ENCODE measurements at regions not wholly inside any gene's neighbourhood (a gene's known extent, or its start where the extent isn't known, plus 50 kb on each side); places are given as distances from the start of the nearest gene placed in this dataset.

DNA sequence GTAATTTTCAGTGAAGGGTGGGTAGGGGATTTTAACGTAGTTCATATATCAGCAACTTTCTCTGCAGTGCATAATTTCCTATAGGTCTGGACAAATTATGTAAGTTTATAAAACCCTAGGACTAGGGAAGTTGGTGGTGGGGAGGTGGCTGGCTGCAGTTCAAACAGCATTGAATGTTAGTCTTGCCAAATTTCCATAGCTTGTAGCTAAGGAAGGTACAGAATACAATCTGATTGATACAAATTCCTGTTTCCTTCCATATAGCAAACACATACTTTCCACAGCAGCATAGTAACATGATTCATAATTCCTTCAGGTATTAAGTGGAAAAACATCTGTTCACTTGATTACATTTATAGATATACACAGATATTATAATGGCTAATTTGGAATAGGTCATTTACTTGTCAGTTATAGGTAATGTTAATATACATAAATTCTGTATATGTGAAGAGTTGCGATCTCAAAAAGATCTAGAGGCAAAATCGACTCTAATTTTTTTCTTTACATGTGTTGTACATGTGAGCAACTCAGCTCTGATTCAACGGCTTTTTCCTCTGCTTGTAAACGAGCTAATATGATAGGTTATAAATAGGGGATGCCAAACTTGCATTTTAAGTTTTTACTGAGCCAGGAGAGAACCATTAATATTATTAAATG is 233.4 kb upstream of the CSNK1A1L start:
- TF ChIP-seq, protein P1, sequence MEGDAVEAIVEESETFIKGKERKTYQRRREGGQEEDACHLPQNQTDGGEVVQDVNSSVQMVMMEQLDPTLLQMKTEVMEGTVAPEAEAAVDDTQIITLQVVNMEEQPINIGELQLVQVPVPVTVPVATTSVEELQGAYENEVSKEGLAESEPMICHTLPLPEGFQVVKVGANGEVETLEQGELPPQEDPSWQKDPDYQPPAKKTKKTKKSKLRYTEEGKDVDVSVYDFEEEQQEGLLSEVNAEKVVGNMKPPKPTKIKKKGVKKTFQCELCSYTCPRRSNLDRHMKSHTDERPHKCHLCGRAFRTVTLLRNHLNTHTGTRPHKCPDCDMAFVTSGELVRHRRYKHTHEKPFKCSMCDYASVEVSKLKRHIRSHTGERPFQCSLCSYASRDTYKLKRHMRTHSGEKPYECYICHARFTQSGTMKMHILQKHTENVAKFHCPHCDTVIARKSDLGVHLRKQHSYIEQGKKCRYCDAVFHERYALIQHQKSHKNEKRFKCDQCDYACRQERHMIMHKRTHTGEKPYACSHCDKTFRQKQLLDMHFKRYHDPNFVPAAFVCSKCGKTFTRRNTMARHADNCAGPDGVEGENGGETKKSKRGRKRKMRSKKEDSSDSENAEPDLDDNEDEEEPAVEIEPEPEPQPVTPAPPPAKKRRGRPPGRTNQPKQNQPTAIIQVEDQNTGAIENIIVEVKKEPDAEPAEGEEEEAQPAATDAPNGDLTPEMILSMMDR (IDR thresholded peaks at IDR 0.05): no peak
- peaks cover 7% of the 10 kb centered on the region for H3K4me1 Mint-ChIP-seq (ENCODE audit: low read depth)
- H3K36me3 Mint-ChIP-seq (ENCODE audit: low read depth): no peaks in the 10 kb centered on the region
- no peaks in the 10 kb centered on the region for H3K9me3 Mint-ChIP-seq (ENCODE audit: low read depth)
- H3K4me3 Mint-ChIP-seq (ENCODE audit: unreplicated experiment): no peak overlapping the region
- no peaks in the 10 kb centered on the region for H3K27me3 Mint-ChIP-seq (ENCODE audit: low read depth)
- H3K27ac Mint-ChIP-seq (ENCODE audit: unreplicated experiment): no peak overlapping the region
- no peak for DNase-seq (ENCODE audit: low spot score)

DNA sequence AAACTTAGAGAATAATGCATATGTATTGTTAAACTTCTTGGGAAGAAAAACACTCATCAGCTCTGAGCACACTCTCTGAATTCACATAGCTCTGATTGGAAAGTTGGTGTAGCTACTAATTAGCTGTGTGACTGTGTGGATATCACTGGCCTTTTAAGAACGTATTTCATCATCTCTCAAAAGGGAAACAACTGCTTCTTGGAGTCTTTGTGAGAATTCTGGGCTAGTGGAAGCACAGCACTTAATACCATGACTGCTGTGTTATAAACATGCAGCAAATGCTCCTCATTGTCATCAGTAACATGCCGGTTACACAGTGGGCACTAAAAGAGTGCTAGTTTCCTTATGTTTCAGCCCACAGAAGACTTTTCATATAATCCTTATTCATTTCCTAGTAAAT is 220.9 kb upstream of the CSNK1A1L start:
- no peaks in the 10 kb centered on the region for H3K27me3 Mint-ChIP-seq (ENCODE audit: low read depth)
- no peak for DNase-seq (ENCODE audit: low spot score)
- no peak overlapping the region for H3K4me3 Mint-ChIP-seq (ENCODE audit: unreplicated experiment)
- TF ChIP-seq, protein P1 (IDR thresholded peaks at IDR 0.05): no peak
- peaks cover 10% of the 10 kb centered on the region for H3K36me3 Mint-ChIP-seq (ENCODE audit: low read depth)
- H3K4me1 Mint-ChIP-seq (ENCODE audit: low read depth): peaks cover 16% of the 10 kb centered on the region
- no peak overlapping the region for H3K27ac Mint-ChIP-seq (ENCODE audit: unreplicated experiment)
- H3K9me3 Mint-ChIP-seq (ENCODE audit: low read depth): peaks cover 13% of the 10 kb centered on the region

DNA sequence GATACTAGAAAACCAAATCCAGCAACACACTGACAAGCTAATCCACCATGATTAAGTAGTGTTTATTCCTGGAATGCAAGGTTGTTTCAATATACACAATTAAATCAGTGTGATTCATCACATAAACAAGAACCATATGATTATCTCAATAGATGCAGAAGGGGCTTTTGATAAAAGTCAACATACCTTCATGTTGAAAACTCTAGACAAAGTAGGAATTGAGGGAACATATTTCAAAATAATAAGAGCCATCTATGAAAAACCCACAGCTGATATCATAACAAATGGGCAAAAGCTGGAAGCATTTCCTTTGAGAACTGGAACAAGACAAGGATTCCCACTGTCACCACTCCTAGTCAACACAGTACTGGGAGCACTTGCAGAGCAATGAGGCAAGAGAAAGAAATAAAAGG is 213.6 kb upstream of the CSNK1A1L start:
- Mint-ChIP-seq H3K27ac (ENCODE audit: unreplicated experiment) (no peak overlapping the region), H3K36me3 (ENCODE audit: low read depth) (peaks cover 21% of the 10 kb centered on the region), H3K27me3 (ENCODE audit: low read depth) (no peaks in the 10 kb centered on the region), H3K9me3 (ENCODE audit: low read depth) (peaks cover 44% of the 10 kb centered on the region), H3K4me3 (ENCODE audit: unreplicated experiment) (no peak overlapping the region), H3K4me1 (ENCODE audit: low read depth) (peaks cover 3% of the 10 kb centered on the region)
- DNase-seq (ENCODE audit: low spot score): no peak
- TF ChIP-seq, protein P1 (IDR thresholded peaks at IDR 0.05): no peak

DNA sequence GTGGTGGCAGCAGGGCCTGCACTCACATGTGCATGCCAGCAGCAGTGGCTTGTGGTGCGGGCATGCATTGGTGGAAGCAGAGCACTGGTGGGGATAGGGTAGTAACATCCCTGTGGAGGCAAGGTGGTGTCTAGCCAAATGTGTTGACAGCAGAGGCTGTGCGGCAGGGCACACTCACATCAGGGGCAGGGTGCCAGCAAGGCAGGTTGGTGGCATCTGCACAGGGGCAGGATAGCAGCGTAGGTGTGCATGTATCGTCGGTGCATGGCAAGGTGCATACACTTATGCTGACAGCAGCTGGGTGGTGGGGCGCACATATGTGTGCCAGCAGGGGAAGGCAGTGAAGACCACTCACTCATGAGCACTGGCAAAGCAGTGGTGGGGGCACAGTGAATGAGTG is 211.5 kb upstream of the CSNK1A1L start:
- H3K27me3 Mint-ChIP-seq (ENCODE audit: low read depth): no peaks in the 10 kb centered on the region
- H3K4me1 Mint-ChIP-seq (ENCODE audit: low read depth): peaks cover 20% of the 10 kb centered on the region
- no peak overlapping the region for H3K27ac Mint-ChIP-seq (ENCODE audit: unreplicated experiment)
- TF ChIP-seq, protein P1 (IDR thresholded peaks at IDR 0.05): no peak
- peaks cover 49% of the 10 kb centered on the region for H3K9me3 Mint-ChIP-seq (ENCODE audit: low read depth)
- peak; percentile 62 for DNase-seq (ENCODE audit: low spot score)
- H3K36me3 Mint-ChIP-seq (ENCODE audit: low read depth): peaks cover 21% of the 10 kb centered on the region
- no peak overlapping the region for H3K4me3 Mint-ChIP-seq (ENCODE audit: unreplicated experiment)

DNA sequence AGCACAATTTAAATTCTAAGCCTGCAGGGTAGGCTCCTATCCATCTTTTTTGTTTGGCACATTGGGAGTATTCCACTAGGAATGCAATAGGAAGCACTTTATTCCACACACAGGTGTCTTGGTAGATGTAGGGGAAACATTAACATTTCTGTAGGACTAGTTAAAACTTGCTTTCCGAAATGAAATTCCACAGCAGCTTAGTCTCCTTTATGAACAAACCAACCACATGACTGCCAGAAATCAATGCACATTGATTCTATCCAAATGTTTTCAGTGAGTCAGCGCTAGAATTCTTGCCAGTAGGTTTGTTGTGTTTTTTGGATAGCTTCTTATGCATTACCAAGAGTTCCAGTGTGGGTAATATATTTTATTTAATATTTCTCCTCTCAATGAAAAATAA is 207.9 kb upstream of the CSNK1A1L start:
- no peaks in the 10 kb centered on the region for H3K27me3 Mint-ChIP-seq (ENCODE audit: low read depth)
- H3K36me3 Mint-ChIP-seq (ENCODE audit: low read depth): peaks cover 19% of the 10 kb centered on the region
- H3K4me1 Mint-ChIP-seq (ENCODE audit: low read depth): peaks cover 34% of the 10 kb centered on the region
- TF ChIP-seq, protein P1 (IDR thresholded peaks at IDR 0.05): no peak
- peak overlapping the region; percentile 17 for H3K27ac Mint-ChIP-seq (ENCODE audit: unreplicated experiment)
- no peak overlapping the region for H3K4me3 Mint-ChIP-seq (ENCODE audit: unreplicated experiment)
- no peak for DNase-seq (ENCODE audit: low spot score)
- H3K9me3 Mint-ChIP-seq (ENCODE audit: low read depth): peaks cover 30% of the 10 kb centered on the region
